ENCODE measurements at regions not wholly inside any gene's neighbourhood (a gene's known extent, or its start where the extent isn't known, plus 50 kb on each side); places are given as distances from the start of the nearest gene placed in this dataset.

DNA sequence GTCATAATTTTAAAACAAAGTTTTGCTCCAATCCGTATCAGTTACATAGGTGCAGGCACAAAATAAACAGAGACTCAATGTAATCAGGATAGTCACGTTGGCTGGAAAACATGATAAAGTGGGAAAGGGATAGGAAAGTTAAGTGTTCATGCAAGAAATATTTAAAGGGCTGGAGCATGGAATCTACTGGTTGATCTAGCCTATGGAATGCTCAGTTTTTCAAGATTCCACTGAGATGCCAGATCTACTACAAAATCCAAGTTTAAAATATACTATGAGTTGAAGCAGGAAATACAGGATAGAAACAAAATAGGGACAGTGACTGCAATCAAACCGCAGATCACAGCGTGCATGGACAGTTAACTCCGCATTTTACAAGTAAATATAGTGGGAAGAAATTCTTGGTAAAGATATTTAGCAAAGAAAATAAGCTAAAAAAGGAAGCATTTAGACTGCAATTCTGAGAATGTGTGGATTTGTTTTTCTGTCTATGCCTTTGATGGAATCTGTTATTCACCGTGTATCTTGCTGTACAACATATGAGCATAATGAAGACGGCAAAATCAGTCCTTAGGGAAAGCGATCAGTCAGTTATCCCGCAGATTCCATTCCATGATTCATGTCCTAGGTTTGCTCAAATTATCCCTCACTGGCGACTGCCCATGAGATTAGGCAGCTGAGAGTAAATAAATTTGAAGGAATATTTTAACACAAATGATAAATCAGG lies 1044.3 kb downstream of the FLRT2 start:
- Mint-ChIP-seq H3K4me3 (no peak overlapping the region), H3K36me3 (no peaks in the 10 kb centered on the region), H3K27ac (no peak overlapping the region), H3K4me1 (no peaks in the 10 kb centered on the region), H3K9me3 (peaks cover 9% of the 10 kb centered on the region)
- DNase-seq (ENCODE audit: low spot score in 2 of 2) (no peak), ATAC-seq (no peak)

GRCh38 chr14:86570371-86570770 lies 1040.4 kb downstream of the FLRT2 start:
- DNase-seq (ENCODE audit: low spot score in 2 of 2) (no peak), ATAC-seq (no peak)
- Mint-ChIP-seq H3K4me1 (no peaks in the 10 kb centered on the region), H3K9me3 (peaks cover 9% of the 10 kb centered on the region), H3K4me3 (no peak overlapping the region), H3K36me3 (no peaks in the 10 kb centered on the region), H3K27ac (no peak overlapping the region)

- H3K4me3 Mint-ChIP-seq: no peak overlapping the region
Measured at GRCh38 chr14:86543521-86543920, 1013.6 kb downstream of the FLRT2 start.

DNA sequence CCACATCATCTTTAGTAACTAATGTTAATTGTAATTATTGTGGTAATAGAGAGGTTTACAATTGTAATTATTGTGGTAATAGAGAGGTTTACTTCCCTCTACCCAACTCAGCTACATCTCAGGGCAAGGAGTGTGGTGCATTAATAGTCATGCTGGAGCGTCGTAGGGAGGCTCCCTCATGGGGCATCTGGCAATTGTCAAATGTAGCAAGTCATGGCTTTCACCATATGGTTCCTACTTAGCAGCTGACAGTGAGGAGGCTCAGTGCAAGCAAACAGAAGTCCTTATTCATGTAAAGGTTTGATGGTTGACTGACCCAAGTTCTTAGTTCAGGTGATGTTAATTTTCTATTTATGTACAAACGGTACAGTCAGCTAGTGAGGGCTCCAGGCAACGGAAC lies 1012.0 kb downstream of the FLRT2 start:
- DNase-seq (ENCODE audit: low spot score in 2 of 2) (no peak), ATAC-seq (no peak)
- Mint-ChIP-seq H3K4me1 (no peaks in the 10 kb centered on the region), H3K9me3 (peaks cover 6% of the 10 kb centered on the region), H3K36me3 (no peaks in the 10 kb centered on the region), H3K27ac (no peak overlapping the region), H3K4me3 (no peak overlapping the region)

More at GRCh38 chr14:86543521-86543920, 1013.6 kb downstream of the FLRT2 start:
- H3K36me3 Mint-ChIP-seq: no peaks in the 10 kb centered on the region
- H3K9me3 Mint-ChIP-seq: peaks cover 6% of the 10 kb centered on the region
- DNase-seq (ENCODE audit: low spot score in 2 of 2) (no peak), ATAC-seq (no peak)
- H3K27ac Mint-ChIP-seq: no peak overlapping the region
- H3K4me1 Mint-ChIP-seq: no peaks in the 10 kb centered on the region

- Mint-ChIP-seq H3K9me3 (peaks cover 6% of the 10 kb centered on the region), H3K4me1 (no peaks in the 10 kb centered on the region), H3K27ac (no peak overlapping the region), H3K36me3 (no peaks in the 10 kb centered on the region), H3K4me3 (no peak overlapping the region)
- DNase-seq (ENCODE audit: low spot score in 2 of 2): no peak
- ATAC-seq: no peak
Measured at GRCh38 chr14:86540636-86541247, 1010.8 kb downstream of the FLRT2 start.

GRCh38 chr14:86539361-86540070 lies 1009.6 kb downstream of the FLRT2 start:
- Mint-ChIP-seq H3K27ac (no peak overlapping the region), H3K36me3 (no peaks in the 10 kb centered on the region), H3K4me1 (no peaks in the 10 kb centered on the region), H3K9me3 (peaks cover 3% of the 10 kb centered on the region), H3K4me3 (no peak overlapping the region)
- no peak for DNase-seq (ENCODE audit: low spot score in 2 of 2)
- ATAC-seq: no peak

DNA sequence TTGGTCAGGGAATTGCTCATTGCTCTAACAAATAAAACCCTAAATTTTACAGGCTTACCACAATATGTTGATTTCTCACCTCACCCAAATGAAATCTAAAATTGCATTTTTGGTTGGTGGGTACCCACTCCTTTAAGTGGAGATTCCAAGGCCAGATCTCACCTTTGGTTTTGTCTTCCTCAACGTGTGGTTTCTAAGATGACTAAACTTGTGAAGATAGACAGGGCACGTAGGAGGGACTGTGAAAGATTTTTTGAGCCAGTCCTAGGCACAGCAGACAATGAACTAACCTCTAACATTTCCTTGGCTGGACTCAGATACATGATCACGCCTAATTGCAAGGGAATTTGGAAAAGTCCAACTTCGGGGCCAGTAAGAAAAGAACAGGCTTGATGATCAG lies 1003.9 kb downstream of the FLRT2 start:
- DNase-seq (ENCODE audit: low spot score in 2 of 2) (no peak), ATAC-seq (peak; percentile 94)
- H3K27ac Mint-ChIP-seq: no peak overlapping the region
- no peak overlapping the region for H3K4me3 Mint-ChIP-seq
- H3K36me3 Mint-ChIP-seq: no peaks in the 10 kb centered on the region
- H3K4me1 Mint-ChIP-seq: no peaks in the 10 kb centered on the region
- H3K9me3 Mint-ChIP-seq: no peaks in the 10 kb centered on the region

GRCh38 chr14:86532219-86532618 lies 1002.3 kb downstream of the FLRT2 start:
- DNase-seq (ENCODE audit: low spot score in 2 of 2) (no peak), ATAC-seq (no peak)
- Mint-ChIP-seq H3K4me3 (no peak overlapping the region), H3K36me3 (no peaks in the 10 kb centered on the region), H3K27ac (no peak overlapping the region), H3K9me3 (peaks cover 4% of the 10 kb centered on the region), H3K4me1 (no peaks in the 10 kb centered on the region)

DNA sequence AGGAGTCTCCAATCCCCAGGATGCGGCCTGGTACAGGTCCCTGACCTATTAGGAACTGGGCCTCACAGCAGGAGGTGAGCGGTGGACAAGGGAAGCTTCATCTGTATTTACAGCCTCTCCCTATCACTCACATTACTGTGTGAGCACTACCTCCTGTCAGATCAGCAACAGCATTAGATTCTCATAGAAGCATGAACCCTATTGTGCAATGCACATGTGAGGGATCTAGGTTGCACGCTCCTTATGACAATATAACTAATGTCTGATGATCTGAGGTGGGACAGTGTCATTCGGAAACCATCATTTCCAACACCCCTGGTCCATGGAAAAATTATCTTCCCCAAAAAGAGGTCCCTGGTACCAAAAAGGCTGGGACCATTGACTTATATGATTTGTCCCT lies 1000.5 kb downstream of the FLRT2 start:
- Mint-ChIP-seq H3K4me1 (no peaks in the 10 kb centered on the region), H3K9me3 (peaks cover 4% of the 10 kb centered on the region)
- no peak for ATAC-seq

GRCh38 chr14:86527312-86527711 lies 997.4 kb downstream of the FLRT2 start:
- no peak for DNase-seq (ENCODE audit: low spot score in 2 of 2)
- no peak for ATAC-seq
- Mint-ChIP-seq H3K4me3 (no peak overlapping the region), H3K9me3 (peaks cover 8% of the 10 kb centered on the region), H3K4me1 (no peaks in the 10 kb centered on the region), H3K27ac (no peak overlapping the region), H3K36me3 (no peaks in the 10 kb centered on the region)

More for the DNA sequence above, 1000.5 kb downstream of the FLRT2 start:
- no peak overlapping the region for H3K4me3 Mint-ChIP-seq
- no peak overlapping the region for H3K27ac Mint-ChIP-seq
- DNase-seq (ENCODE audit: low spot score in 2 of 2): no peak
- no peaks in the 10 kb centered on the region for H3K36me3 Mint-ChIP-seq

GRCh38 chr14:86525673-86526072 lies 995.7 kb downstream of the FLRT2 start:
- ATAC-seq: no peak
- Mint-ChIP-seq H3K9me3 (peaks cover 8% of the 10 kb centered on the region), H3K27ac (no peak overlapping the region), H3K4me1 (no peaks in the 10 kb centered on the region), H3K4me3 (no peak overlapping the region), H3K36me3 (no peaks in the 10 kb centered on the region)
- no peak for DNase-seq (ENCODE audit: low spot score in 2 of 2)

DNA sequence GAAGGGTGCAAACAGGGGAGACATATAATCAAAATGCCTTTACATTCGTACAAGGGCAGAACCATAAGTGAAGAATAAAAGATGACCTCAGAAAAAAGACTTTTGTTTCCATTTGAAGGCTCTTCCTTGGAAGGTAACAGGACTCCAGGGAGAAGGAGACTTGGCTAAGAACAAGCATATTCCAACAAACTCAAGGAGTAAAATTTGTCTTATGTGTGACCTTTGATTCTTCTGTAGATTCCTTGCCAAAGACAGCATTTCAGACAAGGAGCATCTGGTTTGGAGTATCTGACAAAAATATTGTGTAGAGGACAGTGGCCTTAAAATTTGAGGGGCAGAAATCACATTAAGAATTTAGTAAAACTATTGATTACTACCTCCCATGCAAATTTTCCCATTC lies 991.9 kb downstream of the FLRT2 start:
- peaks cover 6% of the 10 kb centered on the region for H3K9me3 Mint-ChIP-seq
- no peak for DNase-seq (ENCODE audit: low spot score in 2 of 2)
- no peaks in the 10 kb centered on the region for H3K4me1 Mint-ChIP-seq
- H3K27ac Mint-ChIP-seq: no peak overlapping the region
- no peaks in the 10 kb centered on the region for H3K36me3 Mint-ChIP-seq
- no peak overlapping the region for H3K4me3 Mint-ChIP-seq
- ATAC-seq: no peak

- no peak overlapping the region for H3K4me3 Mint-ChIP-seq
- H3K36me3 Mint-ChIP-seq: no peaks in the 10 kb centered on the region
- H3K9me3 Mint-ChIP-seq: peaks cover 7% of the 10 kb centered on the region
- ATAC-seq (no peak), DNase-seq (ENCODE audit: low spot score in 2 of 2) (no peak)
- peaks cover under 1% of the 10 kb centered on the region for H3K4me1 Mint-ChIP-seq
- H3K27ac Mint-ChIP-seq: no peak overlapping the region
Measured at GRCh38 chr14:86521031-86521730, 991.2 kb downstream of the FLRT2 start.

DNA sequence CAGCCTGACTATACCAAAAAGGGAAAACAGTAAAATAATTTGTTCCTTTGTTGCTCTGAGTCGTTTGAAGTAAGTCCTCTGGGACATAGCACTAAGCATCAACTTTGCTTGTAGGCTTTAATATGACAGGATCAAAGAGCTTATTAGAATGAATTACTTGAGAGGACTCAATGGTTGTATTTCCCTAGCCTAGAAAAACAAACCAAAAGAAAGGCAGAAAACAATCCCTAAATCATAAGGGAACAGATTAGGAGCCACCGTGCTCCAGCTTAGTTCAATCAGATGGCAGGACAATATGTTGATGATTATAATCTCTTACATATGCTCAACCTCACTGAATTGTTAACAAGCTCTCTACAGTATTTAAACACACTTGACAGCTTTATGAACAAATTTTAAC lies 988.4 kb downstream of the FLRT2 start:
- H3K4me1 Mint-ChIP-seq: peaks cover 5% of the 10 kb centered on the region
- no peak overlapping the region for H3K4me3 Mint-ChIP-seq
- no peaks in the 10 kb centered on the region for H3K36me3 Mint-ChIP-seq
- H3K27ac Mint-ChIP-seq: no peak overlapping the region
- H3K9me3 Mint-ChIP-seq: peaks cover 11% of the 10 kb centered on the region
- DNase-seq (ENCODE audit: low spot score in 2 of 2) (no peak), ATAC-seq (no peak)

- Mint-ChIP-seq H3K9me3 (peaks cover 11% of the 10 kb centered on the region), H3K4me1 (peaks cover 5% of the 10 kb centered on the region), H3K36me3 (no peaks in the 10 kb centered on the region), H3K27ac (no peak overlapping the region), H3K4me3 (no peak overlapping the region)
- ATAC-seq (no peak), DNase-seq (ENCODE audit: low spot score in 2 of 2) (no peak)
Measured at GRCh38 chr14:86515195-86515594, 985.3 kb downstream of the FLRT2 start.
